Fibroblast of lung (primary cell): ENCODE measurements at regions not wholly inside any gene's neighbourhood (a gene's known extent, or its start where the extent isn't known, plus 50 kb on each side); places are given as distances from the start of the nearest gene placed in this dataset.

Experiments used
- DNase-seq, 2 donors: peaks; one replicate each; pipeline versions ENCODE4 v3.0.0 to v3.0.0-alpha.2; 2010; ENCODE audit warnings: low read depth in 2 of 2
- H2AFZ ChIP-seq: 2 replicates; pipeline ENCODE4 v1.5.1; 2012; ENCODE audit warnings: low read length, control low read depth, inconsistent platforms
- H3K27ac ChIP-seq: 2 replicates; pipeline ENCODE4 v1.5.1; 2011; ENCODE audit warnings: low read length, control low read depth; ENCODE audit not compliant: insufficient read depth
- H3K27me3 ChIP-seq: 2 replicates; pipeline ENCODE4 v1.5.1; 2011; ENCODE audit warnings: mild to moderate bottlenecking, low read length; ENCODE audit not compliant: control insufficient read depth, insufficient read depth
- H3K36me3 ChIP-seq: 2 replicates; pipeline ENCODE4 v1.5.1; 2011; ENCODE audit warnings: low read length; ENCODE audit not compliant: control insufficient read depth, insufficient read depth
- H3K4me1 ChIP-seq: 2 replicates; pipeline ENCODE4 v1.5.1; 2011; ENCODE audit warnings: low read length; ENCODE audit not compliant: control insufficient read depth, insufficient read depth; ENCODE audit errors: extremely low read depth
- H3K4me2 ChIP-seq: 2 replicates; pipeline ENCODE4 v1.5.1; 2011; ENCODE audit warnings: low read length, control low read depth; ENCODE audit not compliant: insufficient read depth; ENCODE audit errors: extremely low read depth
- H3K4me3 ChIP-seq, 4 experiments: fragments of 200-600 bp in 1 of 4; sonication (generic) in 1 of 4; replicated peaks in 1 of 4; 2 replicates each; pipeline ENCODE4 v1.5.1; 2011 to 2016; ENCODE audit warnings: low read length in 4 of 4, low read depth in 3 of 4, mild to moderate bottlenecking in 3 of 4, control low read depth in 2 of 4, inconsistent platforms in 1 of 4, mixed read lengths in 1 of 4; ENCODE audit not compliant: insufficient read depth in 1 of 4; ENCODE audit errors: control extremely low read depth in 1 of 4
- H3K79me2 ChIP-seq: 2 replicates; pipeline ENCODE4 v1.5.1; 2012; ENCODE audit warnings: mild to moderate bottlenecking, low read length, inconsistent platforms; ENCODE audit not compliant: control insufficient read depth, insufficient read depth
- H3K9ac ChIP-seq: 2 replicates; pipeline ENCODE4 v1.5.1; 2011; ENCODE audit warnings: mild to moderate bottlenecking, low read length, control low read depth; ENCODE audit not compliant: insufficient read depth
- H3K9me3 ChIP-seq: 2 replicates; pipeline ENCODE4 v1.5.1; 2012; ENCODE audit warnings: low read depth, low read length; ENCODE audit not compliant: control insufficient read depth, insufficient read depth
- H4K20me1 ChIP-seq: 2 replicates; pipeline ENCODE4 v1.5.1; 2011; ENCODE audit warnings: low read length; ENCODE audit not compliant: control insufficient read depth, insufficient read depth; ENCODE audit errors: extremely low read depth
- CTCF ChIP-seq, 2 donors: IDR thresholded peaks in 1 of 2; conservative IDR thresholded peaks in 1 of 2; 1 replicate in 1 of 2; 2 replicates in 1 of 2; pipeline ENCODE4 v1.5.1; 2011 to 2012; ENCODE audit warnings: low read length in 2 of 2, control low read depth in 1 of 2, inconsistent platforms in 1 of 2, low read depth in 1 of 2, mild to moderate bottlenecking in 1 of 2
- EZH2 ChIP-seq: IDR thresholded peaks from 2 replicates; pipeline ENCODE4 v1.5.1; 2012; ENCODE audit warnings: low read length, control low read depth, mild to moderate bottlenecking; ENCODE audit errors: missing control alignments

- DNase-seq: peak in 1 of 2 donors; percentile 60
- no peaks in the 10 kb centered on the region for H3K27me3 ChIP-seq
- TF ChIP-seq EZH2 (no peak), CTCF (conservative IDR thresholded peaks at IDR 0.05 in 1 of 2, IDR thresholded peaks at IDR 0.05 in 1 of 2; ENCODE audit: low read depth in 1 of 2, low read length in 2 of 2) (no peak)
Observed at GRCh38 chr5:156149213-156149612, 177.8 kb upstream of the SGCD start.

GRCh38 chr5:156153602-156154001 lies 173.4 kb upstream of the SGCD start:
- H3K4me2 ChIP-seq: no peak overlapping the region
- no peaks in the 10 kb centered on the region for H3K27me3 ChIP-seq
- no peaks in the 10 kb centered on the region for H3K36me3 ChIP-seq
- no peaks in the 10 kb centered on the region for H3K9me3 ChIP-seq
- H3K9ac ChIP-seq: no peak overlapping the region
- TF ChIP-seq EZH2: no peak
- no peak overlapping the region for H3K27ac ChIP-seq
- H3K79me2 ChIP-seq: no peaks in the 10 kb centered on the region
- H3K4me1 ChIP-seq: no peaks in the 10 kb centered on the region
- no peaks in the 10 kb centered on the region for H4K20me1 ChIP-seq
- no peak overlapping the region for H3K4me3 ChIP-seq
- no peak for DNase-seq
- H2AFZ ChIP-seq: no peak overlapping the region

More at GRCh38 chr5:156149213-156149612, 177.8 kb upstream of the SGCD start:
- Histone ChIP-seq H3K4me2 (no peak overlapping the region), H3K4me1 (peaks cover 2% of the 10 kb centered on the region), H3K9ac (no peak overlapping the region), H3K36me3 (no peaks in the 10 kb centered on the region), H3K27ac (no peak overlapping the region), H2AFZ (no peak overlapping the region), H3K9me3 (no peaks in the 10 kb centered on the region), H3K79me2 (no peaks in the 10 kb centered on the region), H3K4me3 (no peak overlapping the region), H4K20me1 (no peaks in the 10 kb centered on the region)

- DNase-seq: no peak
- no peaks in the 10 kb centered on the region for H3K79me2 ChIP-seq
Observed at GRCh38 chr5:156154757-156155156, 172.2 kb upstream of the SGCD start.

GRCh38 chr5:156155598-156155997 lies 171.4 kb upstream of the SGCD start:
- DNase-seq: no peak

More at GRCh38 chr5:156154757-156155156, 172.2 kb upstream of the SGCD start:
- no peaks in the 10 kb centered on the region for H3K27me3 ChIP-seq
- no peak overlapping the region for H3K9ac ChIP-seq
- no peaks in the 10 kb centered on the region for H3K36me3 ChIP-seq
- H3K27ac ChIP-seq: no peak overlapping the region
- no peak overlapping the region for H3K4me2 ChIP-seq
- TF ChIP-seq EZH2: no peak
- no peak overlapping the region for H2AFZ ChIP-seq
- H3K4me1 ChIP-seq: no peaks in the 10 kb centered on the region
- no peaks in the 10 kb centered on the region for H3K9me3 ChIP-seq
- no peaks in the 10 kb centered on the region for H4K20me1 ChIP-seq
- no peak overlapping the region for H3K4me3 ChIP-seq

More at GRCh38 chr5:156155598-156155997, 171.4 kb upstream of the SGCD start:
- no peak overlapping the region for H3K9ac ChIP-seq
- H3K4me2 ChIP-seq: no peak overlapping the region
- no peak overlapping the region for H3K27ac ChIP-seq
- H4K20me1 ChIP-seq: no peaks in the 10 kb centered on the region
- H3K36me3 ChIP-seq: no peaks in the 10 kb centered on the region
- H2AFZ ChIP-seq: no peak overlapping the region
- H3K79me2 ChIP-seq: no peaks in the 10 kb centered on the region
- H3K4me1 ChIP-seq: no peaks in the 10 kb centered on the region
- no peaks in the 10 kb centered on the region for H3K9me3 ChIP-seq
- no peak overlapping the region for H3K4me3 ChIP-seq
- TF ChIP-seq CTCF (conservative IDR thresholded peaks at IDR 0.05 in 1 of 2, IDR thresholded peaks at IDR 0.05 in 1 of 2; ENCODE audit: low read depth in 1 of 2, low read length in 2 of 2) (no peak), EZH2 (no peak)
- H3K27me3 ChIP-seq: no peaks in the 10 kb centered on the region
